ENCODE measurements at regions not wholly inside any gene's neighbourhood (a gene's known extent, or its start where the extent isn't known, plus 50 kb on each side); places are given as distances from the start of the nearest gene placed in this dataset.

DNA sequence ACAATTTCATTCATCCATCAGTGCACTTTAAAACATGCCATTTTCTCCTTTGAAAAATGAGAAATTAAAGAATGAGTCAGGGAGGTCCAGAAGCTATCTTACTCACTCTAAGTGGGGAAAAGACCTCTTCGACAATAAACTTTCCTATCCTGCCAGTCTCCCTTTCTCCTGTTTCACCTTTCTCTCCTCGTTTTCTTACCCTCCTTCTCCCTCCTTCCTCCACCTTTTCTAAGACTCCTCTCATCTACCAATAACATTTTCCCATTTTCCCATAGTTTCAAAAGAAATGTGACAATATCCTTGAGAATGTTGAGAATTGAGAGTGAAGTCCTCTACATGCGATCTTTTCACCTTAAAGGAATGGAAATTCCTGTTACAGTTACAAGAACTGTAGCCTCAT lies 450.5 kb upstream of the GRAMD2B start:
- TF ChIP-seq, protein P1, sequence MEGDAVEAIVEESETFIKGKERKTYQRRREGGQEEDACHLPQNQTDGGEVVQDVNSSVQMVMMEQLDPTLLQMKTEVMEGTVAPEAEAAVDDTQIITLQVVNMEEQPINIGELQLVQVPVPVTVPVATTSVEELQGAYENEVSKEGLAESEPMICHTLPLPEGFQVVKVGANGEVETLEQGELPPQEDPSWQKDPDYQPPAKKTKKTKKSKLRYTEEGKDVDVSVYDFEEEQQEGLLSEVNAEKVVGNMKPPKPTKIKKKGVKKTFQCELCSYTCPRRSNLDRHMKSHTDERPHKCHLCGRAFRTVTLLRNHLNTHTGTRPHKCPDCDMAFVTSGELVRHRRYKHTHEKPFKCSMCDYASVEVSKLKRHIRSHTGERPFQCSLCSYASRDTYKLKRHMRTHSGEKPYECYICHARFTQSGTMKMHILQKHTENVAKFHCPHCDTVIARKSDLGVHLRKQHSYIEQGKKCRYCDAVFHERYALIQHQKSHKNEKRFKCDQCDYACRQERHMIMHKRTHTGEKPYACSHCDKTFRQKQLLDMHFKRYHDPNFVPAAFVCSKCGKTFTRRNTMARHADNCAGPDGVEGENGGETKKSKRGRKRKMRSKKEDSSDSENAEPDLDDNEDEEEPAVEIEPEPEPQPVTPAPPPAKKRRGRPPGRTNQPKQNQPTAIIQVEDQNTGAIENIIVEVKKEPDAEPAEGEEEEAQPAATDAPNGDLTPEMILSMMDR (IDR thresholded peaks at IDR 0.05; ENCODE audit: low read depth, low read length, missing control alignments) = no peak
- no peak for DNase-seq (ENCODE audit: low read depth)
- in situ Hi-C loops (cut with HindIII; ENCODE audit: low sequenced_read_pairs) = no loop called here
- no peak overlapping the region for H3K4me3 ChIP-seq (ENCODE audit: low read depth, low read length)

DNA sequence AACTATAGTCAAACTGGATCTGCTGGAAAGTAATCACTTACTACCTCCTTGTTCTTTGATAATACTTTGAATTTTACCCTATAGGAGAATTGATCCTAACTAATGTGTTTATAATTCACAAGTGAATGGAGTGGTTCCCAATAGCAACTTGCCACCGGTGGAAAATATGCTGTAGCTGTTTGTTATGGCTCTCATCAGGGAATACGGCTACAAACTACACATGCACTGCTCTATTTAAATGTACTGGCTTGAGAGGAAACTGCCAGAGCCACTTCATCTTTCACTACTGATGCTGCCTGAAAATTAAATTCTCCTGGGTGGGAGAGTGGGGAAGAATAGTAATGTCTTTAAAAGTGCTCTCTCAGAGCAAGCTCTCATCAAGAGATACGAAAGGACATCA lies 448.5 kb upstream of the GRAMD2B start:
- TF ChIP-seq, protein P1 (IDR thresholded peaks at IDR 0.05; ENCODE audit: low read depth, low read length, missing control alignments) = no peak
- in situ Hi-C loops (cut with HindIII; ENCODE audit: low sequenced_read_pairs) = no loop called here
- no peak for DNase-seq (ENCODE audit: low read depth)
- no peak overlapping the region for H3K4me3 ChIP-seq (ENCODE audit: low read depth, low read length)

DNA sequence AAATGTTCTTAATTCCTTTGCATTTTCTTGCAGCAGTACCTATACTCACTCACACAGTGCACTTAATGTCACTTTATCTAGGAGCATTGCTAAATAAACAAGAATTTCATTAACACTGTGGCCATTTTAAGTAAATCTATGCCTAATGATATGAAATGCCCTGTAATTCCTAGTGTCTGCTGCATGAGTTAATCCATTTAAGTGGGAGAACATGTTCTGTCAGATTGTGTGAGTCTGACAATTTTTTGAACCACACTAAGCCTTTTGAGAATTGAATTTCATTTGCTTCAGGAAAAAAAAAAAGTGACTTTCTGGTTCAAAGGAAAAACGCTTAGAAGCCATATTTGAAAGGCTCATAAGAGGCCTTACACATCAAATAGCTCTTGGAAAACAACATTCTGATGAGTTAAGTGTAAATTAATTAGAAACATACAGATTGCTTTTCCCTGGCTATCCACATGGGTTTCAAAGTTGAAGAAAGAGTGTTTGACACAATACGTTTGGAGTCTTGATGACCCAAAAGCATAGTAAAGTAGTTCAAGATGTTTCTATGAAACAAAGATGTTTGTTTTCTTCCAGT lies 446.7 kb upstream of the GRAMD2B start:
- in situ Hi-C loops (cut with HindIII; ENCODE audit: low sequenced_read_pairs) = no loop called here
- TF ChIP-seq, protein P1 (IDR thresholded peaks at IDR 0.05; ENCODE audit: low read depth, low read length, missing control alignments) = no peak
- no peak for DNase-seq (ENCODE audit: low read depth)
- no peak overlapping the region for H3K4me3 ChIP-seq (ENCODE audit: low read depth, low read length)

DNA sequence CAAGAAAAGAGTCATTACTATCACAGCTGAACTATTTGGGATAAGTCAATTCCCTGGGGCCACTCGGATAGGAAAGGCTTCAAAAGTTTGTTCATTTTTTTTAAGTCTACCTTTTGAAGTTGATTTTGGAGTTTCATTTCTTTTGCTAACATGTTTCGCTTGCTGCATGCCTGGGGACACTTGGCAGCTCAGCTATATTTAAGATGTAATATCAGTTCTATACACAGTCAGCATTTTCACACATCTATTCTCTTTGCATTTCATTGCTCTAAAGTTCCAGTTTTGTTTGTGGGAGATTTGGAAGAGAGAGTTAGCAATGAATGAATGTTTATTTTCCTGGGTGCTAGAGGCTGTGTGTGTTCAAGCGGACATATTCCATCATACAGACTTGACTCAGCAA lies 445.2 kb upstream of the GRAMD2B start:
- TF ChIP-seq, protein P1 (IDR thresholded peaks at IDR 0.05; ENCODE audit: low read depth, low read length, missing control alignments) = no peak
- in situ Hi-C loops (cut with HindIII; ENCODE audit: low sequenced_read_pairs) = no loop called here
- no peak overlapping the region for H3K4me3 ChIP-seq (ENCODE audit: low read depth, low read length)
- DNase-seq (ENCODE audit: low read depth) = no peak

DNA sequence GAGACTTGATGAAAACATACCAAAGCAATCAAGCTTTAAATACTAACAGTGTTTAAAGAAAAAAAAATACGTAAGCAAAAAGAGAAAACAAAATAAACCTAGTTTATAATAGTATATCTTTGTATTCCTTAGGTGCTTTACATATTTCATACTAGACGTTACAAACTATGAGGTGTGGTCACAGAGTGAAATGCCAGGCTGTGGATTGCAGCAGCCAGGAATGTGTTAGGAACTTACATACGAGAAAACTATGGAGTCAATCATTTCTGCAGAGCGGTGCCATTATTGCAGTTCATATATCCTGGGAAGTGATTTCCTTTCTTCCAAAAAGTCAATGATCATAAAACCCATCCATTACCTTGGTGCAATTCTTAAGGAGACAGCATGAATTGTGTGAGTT lies 443.6 kb upstream of the GRAMD2B start:
- in situ Hi-C loops (cut with HindIII; ENCODE audit: low sequenced_read_pairs) = no loop called here

DNA sequence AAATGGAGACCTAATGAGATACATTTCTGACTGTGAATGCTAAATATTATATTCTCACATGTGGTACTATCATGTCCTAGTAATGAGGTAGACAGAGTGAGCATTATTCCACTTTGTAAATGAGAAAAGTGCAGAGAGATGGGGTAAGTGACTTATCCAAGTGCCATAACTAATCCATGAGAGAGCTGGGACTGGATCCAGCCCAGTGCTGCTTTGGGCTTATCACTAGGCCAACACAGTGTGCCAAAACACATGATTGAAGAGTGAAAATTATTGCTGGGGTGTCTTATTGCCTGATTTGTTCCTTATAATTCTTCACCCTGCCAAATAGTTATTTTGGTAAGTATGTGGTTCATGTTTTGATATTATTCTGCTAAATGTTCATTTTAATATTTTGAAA lies 442.2 kb upstream of the GRAMD2B start:
- TF ChIP-seq, protein P1 (IDR thresholded peaks at IDR 0.05; ENCODE audit: low read depth, low read length, missing control alignments) = no peak
- in situ Hi-C loops (cut with HindIII; ENCODE audit: low sequenced_read_pairs) = no loop called here
- no peak overlapping the region for H3K4me3 ChIP-seq (ENCODE audit: low read depth, low read length)
- no peak for DNase-seq (ENCODE audit: low read depth)

More for the DNA sequence above, 443.6 kb upstream of the GRAMD2B start:
- TF ChIP-seq, protein P1 (IDR thresholded peaks at IDR 0.05; ENCODE audit: low read depth, low read length, missing control alignments) = no peak
- DNase-seq (ENCODE audit: low read depth) = no peak
- no peak overlapping the region for H3K4me3 ChIP-seq (ENCODE audit: low read depth, low read length)
